AG08396 (cell line): ENCODE measurements at regions not wholly inside any gene's neighbourhood (a gene's known extent, or its start where the extent isn't known, plus 50 kb on each side); places are given as distances from the start of the nearest gene placed in this dataset.
"Not testable (repeated sequence)": the region's sequence is repeated elsewhere in the genome, so short reads cannot be mapped to it uniquely, and the experiment has no call there.

Experiments used
- DNase-seq: peaks from one replicate; pipeline ENCODE4 v3.0.0; 2012; ENCODE audit warnings: low spot score, mixed read lengths

GRCh38 chr4:97235521-97235920 lies 907.8 kb downstream of the STPG2 start:
- DNase-seq = no peak

DNA sequence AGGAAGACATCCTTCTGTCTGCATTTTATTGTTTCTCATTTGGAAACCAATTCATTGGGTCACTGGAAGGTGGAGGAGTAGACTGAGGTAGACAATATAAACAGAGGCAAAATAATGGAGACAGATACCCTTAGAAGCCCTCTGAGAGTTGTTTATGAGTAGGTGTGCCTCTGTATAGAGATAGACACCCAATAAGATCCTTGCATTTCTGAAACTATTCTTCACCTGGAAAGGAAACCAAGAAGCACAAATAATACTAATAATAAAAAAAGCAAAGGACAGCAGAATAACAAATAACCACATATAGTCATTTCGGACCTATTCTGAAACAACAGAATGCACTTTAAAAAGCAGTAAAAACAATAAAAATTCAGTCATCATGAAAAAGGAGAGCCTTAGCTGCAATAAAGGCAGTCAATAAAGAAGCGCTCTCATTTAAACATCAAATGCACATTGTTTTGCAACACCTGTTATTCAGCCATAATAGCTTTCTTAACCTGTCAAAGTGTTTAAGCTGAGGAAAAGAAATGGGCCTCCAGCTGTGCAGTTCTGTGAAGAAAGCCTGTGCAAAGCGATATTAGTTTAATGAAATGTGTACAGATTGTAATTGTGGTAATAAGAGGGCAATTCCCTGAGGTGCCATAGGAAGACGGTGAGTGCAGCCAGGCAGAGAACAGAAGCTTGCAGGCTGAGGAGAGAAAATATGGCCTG lies 904.2 kb downstream of the STPG2 start:
- DNase-seq = no peak

DNA sequence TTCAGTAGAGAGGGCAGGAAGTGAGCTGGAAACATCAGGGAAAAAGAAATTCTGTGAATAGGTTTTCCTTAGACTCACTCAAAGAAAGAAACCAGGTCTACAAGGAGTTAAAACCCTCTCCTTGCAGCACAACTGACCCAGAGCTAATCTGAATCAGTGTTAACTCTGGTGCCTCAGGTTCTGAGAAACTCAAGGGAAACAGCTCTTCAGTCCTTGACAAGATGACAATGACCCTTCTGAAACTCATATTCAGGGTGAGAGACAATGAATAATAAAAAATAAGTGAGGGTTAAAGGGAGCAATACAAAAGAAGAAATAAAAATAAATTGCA lies 903.6 kb downstream of the STPG2 start:
- DNase-seq = no peak

- no peak for DNase-seq
Observed at GRCh38 chr4:97252615-97253154, 890.6 kb downstream of the STPG2 start.

DNA sequence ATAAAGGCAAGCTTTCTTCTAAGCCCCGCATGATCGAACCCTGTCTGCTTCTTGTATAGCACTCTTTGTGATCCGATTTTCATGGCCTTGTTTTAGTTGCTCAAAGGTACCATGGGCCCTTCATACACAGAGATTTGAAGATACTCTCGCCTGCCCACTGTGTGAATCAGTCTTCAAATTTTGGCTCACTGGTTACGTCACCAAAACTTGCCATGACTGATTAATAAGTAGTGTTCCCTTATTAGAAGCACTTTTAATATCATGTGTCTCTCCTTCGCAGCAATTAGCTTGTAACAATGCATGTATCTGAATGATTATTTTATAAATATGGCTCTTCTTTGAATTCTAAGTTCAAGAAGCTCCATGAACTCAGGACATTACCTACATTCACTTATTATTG lies 880.5 kb downstream of the STPG2 start:
- DNase-seq = no peak

DNA sequence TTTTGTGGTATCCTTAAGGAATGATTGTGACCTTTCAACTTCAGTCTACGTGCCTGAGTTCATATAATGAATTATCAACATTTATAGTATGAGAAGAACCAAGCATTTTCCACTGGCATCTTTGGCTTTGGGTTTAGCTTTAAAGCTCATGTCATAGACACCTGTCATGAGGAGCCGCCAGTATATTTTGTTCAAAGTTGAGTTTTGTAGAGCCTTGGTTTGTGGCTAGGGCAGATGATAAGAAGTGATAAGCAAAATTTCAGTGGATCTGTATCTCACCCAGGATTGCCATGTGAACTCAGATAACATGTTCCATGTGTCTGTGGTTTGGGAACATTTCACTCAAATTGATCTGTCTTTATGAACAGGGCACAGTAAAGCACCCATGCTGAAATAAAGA lies 873.2 kb downstream of the STPG2 start:
- no peak for DNase-seq

DNA sequence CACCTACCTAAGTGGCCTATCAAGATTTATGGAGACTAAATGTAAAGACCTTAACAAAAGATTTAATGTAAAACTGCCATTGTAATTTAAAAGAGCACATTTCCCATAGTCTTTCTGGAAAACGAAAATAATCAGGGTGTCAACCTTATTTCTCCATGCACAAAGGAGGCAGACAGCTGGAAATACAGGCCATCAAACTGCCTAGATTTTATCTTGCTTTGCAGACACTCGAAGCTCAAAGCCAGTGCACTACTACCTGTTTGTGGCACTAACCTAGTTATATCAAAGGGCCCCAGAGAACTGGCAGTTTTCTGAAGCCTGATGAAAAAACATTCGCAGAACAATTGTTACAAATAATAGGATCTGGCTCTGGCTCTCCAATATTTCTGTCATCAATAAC lies 863.9 kb downstream of the STPG2 start:
- no peak for DNase-seq

DNA sequence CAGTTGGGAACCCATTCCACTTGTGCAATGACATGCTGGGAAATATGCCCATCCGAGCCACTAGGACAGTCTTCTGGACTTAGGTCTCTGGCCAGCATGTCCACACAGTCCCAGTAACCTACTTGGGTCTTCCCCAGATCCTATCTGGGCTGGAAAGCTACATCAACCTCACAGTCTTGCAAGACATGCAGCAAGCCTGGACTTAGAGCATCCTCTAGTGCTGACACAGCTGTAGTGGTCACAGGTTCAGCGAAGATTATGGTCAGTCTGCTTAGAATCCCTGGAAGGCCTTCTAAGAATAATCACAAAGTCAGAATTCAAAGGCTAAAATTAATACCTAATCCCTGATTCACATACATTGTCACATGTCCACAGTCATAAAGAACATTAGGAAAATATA lies 842.7 kb downstream of the STPG2 start:
- no peak for DNase-seq

DNA sequence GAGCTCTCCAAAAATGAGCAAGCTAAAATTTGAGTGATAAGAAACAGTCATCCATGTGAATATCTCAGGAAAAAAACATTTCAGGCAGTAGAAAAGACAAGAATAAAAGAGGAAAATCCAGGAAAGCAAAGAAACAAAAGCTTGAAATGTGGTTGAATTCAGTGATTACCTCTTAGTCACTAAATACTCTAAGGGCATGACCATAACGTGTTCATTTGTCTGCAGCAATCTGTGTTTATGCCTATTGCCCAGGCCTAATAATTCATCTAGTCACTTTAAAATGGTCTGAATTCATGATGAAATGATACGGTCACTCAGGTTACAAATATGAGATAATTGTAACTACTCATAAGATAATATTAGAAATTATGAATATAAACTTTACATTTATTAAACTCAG lies 837.9 kb downstream of the STPG2 start:
- no peak for DNase-seq

- no peak for DNase-seq
Observed at GRCh38 chr4:97309121-97309520, 834.2 kb downstream of the STPG2 start.

DNA sequence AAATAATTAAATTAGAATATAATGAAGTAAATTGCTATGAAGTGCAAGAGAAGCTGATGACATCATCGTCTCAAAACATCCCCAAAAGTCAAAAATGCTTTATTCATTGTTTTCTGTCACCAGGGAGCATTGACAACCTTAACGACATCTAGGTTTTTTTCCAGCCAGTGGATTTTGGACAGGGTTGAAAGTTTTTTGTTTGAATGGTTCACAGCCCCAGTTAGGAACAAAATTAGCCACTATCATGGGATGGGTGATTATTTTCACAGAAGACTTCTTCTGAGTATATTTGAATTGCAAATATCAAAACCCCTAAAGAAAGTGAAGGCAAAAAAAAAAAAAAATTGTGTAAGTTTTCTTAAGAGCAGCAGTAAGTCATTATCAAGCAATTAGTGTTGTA lies 826.1 kb downstream of the STPG2 start:
- no peak for DNase-seq

- DNase-seq = no peak
Observed at GRCh38 chr4:97317671-97318070, 825.6 kb downstream of the STPG2 start.

- DNase-seq = not testable (repeated sequence)
Observed at GRCh38 chr4:97325751-97326150, 817.5 kb downstream of the STPG2 start.

GRCh38 chr4:97330917-97331316 lies 812.4 kb downstream of the STPG2 start:
- DNase-seq = no peak

DNA sequence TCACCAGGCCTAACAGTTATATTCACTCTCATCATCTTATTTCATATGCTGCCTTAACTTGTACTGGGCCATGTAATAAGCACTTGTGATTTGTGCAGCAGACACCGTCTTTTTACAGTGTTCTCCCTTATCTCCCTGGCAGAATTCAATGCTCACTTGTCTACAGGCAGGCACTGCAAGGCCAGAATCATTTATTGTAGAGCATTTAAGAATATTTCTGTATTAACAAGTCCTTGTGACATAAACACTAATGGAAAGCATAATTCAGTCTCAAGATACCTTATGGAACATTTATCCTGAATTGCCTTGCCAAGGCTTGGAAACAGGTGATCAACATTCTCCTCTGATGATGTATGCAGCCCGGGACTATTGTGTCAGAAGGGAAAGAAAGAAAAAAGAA lies 808.9 kb downstream of the STPG2 start:
- DNase-seq = no peak

- no peak for DNase-seq
Observed at GRCh38 chr4:97349468-97350186, 793.6 kb downstream of the STPG2 start.

GRCh38 chr4:97353876-97354275 lies 789.4 kb downstream of the STPG2 start:
- DNase-seq = no peak

- DNase-seq = no peak
Observed at GRCh38 chr4:97359826-97360225, 783.5 kb downstream of the STPG2 start.

DNA sequence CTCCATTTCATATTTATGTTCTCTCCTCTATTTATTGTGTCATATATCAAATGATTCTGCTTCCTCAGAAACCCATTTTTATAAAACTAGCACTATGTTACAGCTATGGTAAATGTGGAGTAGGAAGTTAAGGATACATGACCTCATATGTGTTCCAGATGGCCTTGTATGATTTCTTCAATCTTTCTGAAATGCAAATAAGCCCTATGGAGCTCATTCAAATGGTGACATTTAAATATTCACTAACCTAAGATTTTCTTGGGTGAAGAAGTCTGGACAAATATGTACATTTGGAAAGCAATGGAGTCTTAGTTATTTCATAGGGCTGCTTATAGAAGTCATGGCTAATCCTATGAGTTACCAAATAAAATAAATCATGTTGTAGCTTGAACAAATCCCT lies 782.5 kb downstream of the STPG2 start:
- no peak for DNase-seq

DNA sequence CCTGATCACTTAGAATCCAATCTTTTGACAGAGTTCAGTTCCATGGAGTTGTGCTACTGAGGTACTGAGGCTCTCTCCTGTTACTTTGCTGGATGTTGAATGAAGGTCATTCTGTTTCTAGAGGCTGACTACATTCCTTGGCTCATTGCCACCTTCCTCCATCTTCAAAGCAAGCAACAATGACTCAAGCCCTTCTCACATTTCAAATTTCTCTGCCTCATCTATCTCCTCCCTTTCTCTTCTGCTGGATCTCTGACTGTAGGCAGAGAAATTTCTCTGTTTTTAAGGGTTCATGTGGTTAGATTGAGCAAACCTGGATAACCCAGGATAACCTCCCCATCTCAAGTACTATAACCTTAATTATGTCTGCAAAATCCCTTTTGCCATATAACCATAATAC lies 775.4 kb downstream of the STPG2 start:
- DNase-seq = no peak

GRCh38 chr4:97370568-97370967 lies 772.7 kb downstream of the STPG2 start:
- DNase-seq = no peak

GRCh38 chr4:97374526-97374925 lies 768.8 kb downstream of the STPG2 start:
- DNase-seq = no peak

DNA sequence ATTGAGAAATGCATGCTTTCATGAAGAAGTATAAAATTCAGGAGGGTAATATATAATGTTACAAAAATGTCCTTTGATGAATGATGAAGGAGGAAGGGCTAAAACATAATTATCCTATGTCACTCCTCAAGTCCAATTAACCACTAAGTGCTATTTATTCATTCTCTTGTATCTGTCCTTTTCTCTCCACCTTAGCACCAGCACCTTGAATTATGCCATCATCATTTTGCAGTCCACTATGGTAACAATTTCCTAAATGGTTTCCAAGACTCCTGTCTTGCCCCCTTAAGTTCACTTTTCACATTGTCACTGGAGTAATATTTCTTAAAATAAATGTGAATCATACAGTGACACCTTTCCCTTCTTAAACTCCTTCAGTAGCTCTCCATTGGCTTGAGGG lies 756.3 kb downstream of the STPG2 start:
- no peak for DNase-seq

DNA sequence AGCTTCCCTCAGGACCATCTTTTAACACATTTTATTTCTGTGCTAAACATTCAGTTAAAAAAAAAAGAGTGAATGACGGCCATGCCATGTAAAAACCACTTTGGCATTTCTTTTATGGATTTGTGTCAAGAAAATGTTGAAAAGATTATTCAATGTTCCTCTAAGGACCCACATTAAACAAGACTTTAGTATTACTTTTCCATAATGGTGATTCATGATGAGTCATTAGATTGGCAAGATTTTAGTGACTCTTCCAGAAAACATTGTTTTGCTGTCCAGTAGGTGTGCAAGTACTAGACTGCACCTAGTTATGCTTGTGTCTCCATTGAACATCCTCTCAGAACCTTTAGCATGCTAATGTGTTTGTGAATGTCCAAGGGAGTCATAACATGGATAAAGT lies 748.6 kb downstream of the STPG2 start:
- DNase-seq = no peak
